GM04503 (cell line): ENCODE measurements at regions not wholly inside any gene's neighbourhood (a gene's known extent, or its start where the extent isn't known, plus 50 kb on each side); places are given as distances from the start of the nearest gene placed in this dataset.
A peak's percentile ranks its signal among the peaks of the same experiment; 100 is the strongest.
"Not testable (repeated sequence)": the region's sequence is repeated elsewhere in the genome, so short reads cannot be mapped to it uniquely, and the experiment has no call there.

Experiments
- DNase-seq: peaks from one replicate; pipeline ENCODE4 v3.0.0-alpha.2; 2012; ENCODE audit warnings: low read depth

DNA sequence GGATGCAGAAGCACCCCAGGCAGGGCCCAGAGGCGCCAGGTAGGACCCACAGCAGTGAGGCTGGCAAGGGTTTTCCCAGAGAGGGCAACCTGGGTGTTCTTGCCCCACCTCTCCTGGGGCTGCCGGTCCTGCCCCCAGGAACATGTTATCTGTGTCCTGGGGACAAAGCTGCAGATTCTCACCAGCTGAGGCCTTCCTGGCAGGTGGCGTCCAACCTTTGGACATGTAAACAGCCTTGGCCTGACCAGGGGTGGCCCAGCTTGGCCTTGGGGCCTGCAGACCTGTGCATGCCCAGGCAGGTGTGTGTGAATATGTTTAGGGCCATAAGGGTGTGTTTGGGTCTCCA is 101.8 kb upstream of the LARP1 start:
- no peak for DNase-seq

- no peak for DNase-seq
These were observed 102.3 kb upstream of the LARP1 start for GRCh38 chr5:154652746-154653417.

DNA sequence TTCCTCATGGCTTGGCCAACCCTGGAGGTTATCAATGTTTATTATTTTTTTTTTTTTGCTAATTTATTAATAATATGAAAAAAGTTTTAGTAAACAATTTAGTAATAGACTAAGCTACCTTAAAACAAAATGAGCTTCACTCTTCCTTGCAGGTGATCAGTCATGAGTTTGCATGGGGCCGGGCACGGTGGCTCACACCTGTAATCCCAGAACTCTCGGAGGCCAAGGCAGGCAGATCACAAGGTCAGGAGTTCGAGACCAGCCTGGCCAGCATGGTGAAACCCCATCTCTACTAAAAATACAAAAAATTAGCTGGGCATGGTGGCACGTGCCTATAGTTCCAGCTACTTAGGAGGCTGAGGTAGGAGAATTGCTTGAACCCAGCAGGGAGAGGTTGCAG is 103.4 kb upstream of the LARP1 start:
- not testable (repeated sequence) for DNase-seq

DNA sequence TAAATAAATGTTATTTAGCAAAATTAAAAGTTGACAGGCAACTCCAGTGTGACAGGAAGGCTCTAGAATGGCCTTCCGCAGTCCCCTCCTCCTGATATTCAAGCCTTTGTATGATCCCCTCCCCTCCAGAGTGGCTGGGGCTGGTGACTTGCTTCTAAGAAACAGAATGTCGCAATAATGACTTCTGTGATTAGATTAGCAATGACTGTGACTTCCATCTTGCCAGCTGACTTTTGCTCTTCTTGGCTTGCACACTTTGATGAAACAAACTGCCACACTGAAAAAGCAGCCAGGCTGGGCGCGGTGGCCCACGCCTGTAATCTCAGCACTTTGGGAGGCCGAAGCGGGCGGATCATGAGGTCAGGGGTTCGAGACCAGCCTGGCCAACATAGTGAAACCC is 106.5 kb upstream of the LARP1 start:
- no peak for DNase-seq

- DNase-seq, result no peak
These were observed 106.9 kb upstream of the LARP1 start for GRCh38 chr5:154648229-154648628.

DNA sequence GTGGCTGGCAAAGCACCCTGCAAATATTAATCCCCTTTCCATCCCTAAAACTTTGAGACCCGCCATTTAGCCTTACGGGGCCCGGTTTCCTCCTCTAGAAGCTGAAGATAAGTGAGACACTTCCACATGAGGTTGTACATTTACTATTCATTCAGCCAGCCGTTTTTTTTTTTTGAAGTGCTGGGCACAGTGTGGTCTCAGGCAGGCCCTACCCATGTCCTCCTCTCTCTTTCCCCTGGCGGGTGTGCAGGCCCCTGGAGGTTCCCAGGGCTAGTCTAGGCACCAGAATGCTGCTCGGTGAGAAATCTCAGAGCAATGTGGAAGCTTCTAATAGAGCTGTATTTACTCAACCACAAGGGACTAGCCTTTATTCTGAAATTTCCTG is 107.4 kb upstream of the LARP1 start:
- DNase-seq, result no peak

DNA sequence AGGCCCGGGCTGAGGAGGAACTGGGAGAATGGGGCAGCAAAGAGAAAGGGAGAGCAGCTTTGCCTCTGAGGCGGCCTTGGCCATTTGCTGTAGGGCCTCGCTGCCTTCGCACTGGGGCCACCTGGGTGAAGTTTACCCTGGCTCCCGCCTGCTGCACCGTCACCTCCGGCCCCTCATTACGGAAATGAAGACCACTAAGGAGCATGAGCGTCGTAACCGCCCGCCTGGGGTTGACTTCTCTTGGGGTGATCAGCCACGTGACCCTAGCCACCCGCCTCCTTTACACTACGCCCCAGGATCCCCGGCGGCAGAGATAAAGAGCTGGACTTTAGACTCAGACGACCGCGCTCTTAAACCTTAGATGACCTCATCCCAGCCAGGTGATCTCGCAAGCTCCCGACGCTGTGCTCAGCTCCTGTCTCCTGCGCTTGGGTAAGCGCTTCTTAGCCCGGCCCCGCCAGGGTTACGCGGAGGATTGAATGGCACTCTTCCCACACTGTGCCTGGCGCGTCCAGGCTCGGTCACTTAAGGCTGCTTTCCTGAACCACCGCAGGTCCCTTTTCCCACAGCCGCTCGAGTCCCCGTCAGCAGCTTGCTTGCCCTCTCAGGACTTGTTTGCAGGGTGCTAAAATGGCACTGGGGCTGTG is 107.9 kb upstream of the LARP1 start:
- no peak for DNase-seq

- no peak for DNase-seq
These were observed 108.4 kb upstream of the LARP1 start for GRCh38 chr5:154646745-154647113.

- no peak for DNase-seq
These were observed 110.3 kb upstream of the LARP1 start for GRCh38 chr5:154644745-154645411.

DNA sequence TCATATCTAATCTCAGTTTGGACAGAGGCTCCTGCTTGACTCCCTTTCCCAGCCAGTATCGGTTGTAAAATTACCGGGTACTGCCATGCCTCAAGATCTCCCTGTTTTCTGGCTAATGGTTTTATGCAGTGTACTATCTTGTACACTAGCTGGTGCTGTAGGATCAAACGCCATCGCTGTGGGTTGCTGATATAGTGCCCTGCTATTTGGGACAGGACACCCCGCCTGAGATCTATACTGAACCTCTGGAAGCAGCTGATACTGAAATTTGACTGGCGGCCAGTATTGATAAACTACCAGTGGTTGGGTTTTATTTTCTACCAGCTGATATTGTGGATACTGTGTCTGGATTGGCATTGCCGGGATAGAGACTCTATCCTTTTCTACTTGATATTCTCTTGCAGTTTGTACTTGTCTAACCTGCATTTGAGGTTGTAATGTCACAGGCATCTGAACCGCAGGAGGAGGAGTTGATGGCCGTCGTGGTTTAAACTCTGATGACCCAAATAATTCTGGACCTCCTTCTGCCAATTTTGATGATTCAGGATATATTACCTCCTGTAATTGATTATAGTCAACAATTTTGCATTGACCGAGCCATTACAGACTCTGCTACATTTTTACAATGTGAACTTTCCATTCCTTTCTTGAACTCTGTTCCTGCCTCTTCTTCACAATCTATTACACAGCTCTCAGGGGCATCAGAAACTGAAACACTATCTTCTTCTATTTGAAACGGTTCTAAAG is 112.5 kb upstream of the LARP1 start:
- no peak for DNase-seq

DNA sequence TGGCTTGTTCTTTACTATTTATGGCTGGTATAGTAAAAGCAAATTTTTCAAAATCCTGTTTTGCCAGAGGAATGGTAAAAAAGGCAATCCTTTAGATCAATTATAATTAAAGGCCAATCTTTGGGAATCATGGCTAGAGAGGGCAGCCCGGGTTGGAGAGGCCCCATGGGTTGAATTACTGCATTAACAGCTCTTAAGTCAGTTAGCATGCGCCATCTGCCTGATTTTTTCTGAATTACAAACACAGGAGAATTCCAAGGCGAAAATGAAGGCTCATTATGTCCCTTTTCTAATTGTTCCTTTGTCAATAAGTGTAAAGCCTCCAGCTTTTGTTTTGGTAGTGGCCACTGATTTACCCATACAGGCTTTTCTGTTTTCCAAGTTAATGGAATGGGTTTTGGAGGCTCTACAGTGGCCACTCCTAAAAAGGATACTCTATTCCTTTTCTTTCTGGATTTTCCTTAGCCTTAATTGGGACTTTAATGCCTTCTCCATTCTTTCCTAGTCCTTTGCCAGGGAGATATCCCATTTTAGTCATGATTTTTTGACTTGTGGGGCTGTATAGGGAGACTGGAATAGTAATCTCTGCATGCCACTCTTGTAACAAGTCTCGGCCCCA is 114.9 kb upstream of the LARP1 start:
- DNase-seq, result not testable (repeated sequence)

- not testable (repeated sequence) for DNase-seq
These were observed 118.4 kb upstream of the LARP1 start for GRCh38 chr5:154636786-154637185.

DNA sequence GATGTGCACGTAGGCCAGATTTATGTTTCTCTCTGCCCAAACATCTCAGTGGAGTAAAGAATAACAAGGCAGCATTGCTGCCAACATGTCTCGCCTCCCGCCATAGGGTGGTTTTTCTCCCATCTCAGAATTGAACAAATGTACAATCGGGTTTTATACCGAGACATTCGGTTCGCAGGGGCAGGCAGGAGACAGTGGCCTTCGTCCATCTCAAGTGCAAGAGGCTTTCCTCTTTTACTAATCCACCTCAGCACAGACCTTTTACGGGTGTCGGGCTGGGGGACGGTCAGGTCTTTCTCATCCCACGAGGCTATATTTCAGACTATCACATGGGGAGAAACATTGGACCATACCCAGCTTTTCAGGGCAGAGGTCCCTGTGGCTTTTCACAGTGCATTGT is 118.9 kb upstream of the LARP1 start:
- not testable (repeated sequence) for DNase-seq

- DNase-seq, result not testable (repeated sequence)
These were observed 121.4 kb upstream of the LARP1 start for GRCh38 chr5:154633744-154634143.

DNA sequence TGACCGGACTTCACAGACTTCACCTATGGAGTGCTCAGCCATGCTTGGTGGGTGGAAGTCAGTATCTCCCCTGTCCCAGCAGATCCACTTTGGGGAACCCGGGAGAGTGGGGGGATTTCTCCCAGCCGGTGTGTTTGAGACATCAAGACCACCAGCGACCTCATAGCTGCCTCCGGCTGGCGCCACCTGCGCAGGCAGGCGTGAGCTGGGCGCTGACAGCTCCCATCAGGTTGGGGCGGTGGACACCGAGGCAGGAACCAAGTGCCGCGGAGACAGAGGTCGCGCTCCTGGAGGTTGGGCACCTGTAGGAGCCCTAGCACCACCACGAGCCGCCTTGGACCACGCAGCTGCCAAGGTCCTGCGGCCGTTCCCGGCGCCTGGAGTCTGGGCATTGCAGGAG is 124.0 kb upstream of the LARP1 start:
- DNase-seq, result no peak

- no peak for DNase-seq
These were observed 124.8 kb upstream of the LARP1 start for GRCh38 chr5:154630410-154630809.

GRCh38 chr5:154628685-154629084 is 126.5 kb upstream of the LARP1 start:
- DNase-seq, result no peak

DNA sequence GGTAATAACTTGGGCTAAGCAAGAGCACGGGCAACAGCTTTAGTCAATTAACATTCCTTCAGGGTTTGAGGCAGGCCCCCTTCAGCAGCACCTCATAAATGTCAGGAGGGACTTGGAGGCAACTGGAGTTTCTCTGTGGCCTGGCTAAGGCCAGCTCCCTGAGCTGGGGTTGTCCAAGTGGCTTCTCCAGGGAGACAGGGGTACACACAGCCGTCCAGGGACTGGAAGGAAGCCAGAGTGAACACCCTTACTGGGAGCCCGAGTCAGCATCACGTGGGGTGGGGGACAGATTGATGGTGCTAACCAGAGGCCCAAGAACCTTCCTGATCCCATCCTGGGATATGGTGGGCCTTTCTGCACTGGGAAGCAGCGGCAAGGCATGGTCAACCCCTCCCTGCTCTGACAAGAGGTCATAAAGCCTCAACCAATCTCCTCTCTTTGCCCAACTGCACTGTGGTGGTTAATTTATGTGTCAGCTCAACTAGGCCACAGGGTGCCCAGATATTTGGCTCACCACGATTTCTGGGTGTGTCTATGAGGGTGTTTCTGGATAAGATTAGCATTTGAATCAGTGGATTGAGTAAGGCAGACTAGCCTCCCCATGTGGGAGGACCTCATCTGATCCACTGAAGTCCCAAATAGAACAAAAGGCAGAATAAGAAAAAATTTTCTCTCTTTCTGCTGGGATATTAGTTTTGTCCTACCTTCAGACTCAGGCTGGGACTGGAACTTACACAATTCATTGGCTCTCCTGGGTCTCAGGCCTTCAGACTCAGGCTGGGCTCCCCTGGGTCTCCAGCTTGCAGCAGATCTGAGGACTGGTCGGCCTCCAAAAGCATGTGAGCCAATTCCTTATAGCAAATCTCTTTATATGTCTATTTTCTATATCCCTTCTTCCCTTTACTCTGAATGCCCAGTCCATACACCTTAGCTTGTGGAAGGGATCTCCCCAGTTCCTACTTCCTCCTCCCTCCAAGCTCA is 127.2 kb upstream of the LARP1 start:
- DNase-seq, result peak; percentile 29

DNA sequence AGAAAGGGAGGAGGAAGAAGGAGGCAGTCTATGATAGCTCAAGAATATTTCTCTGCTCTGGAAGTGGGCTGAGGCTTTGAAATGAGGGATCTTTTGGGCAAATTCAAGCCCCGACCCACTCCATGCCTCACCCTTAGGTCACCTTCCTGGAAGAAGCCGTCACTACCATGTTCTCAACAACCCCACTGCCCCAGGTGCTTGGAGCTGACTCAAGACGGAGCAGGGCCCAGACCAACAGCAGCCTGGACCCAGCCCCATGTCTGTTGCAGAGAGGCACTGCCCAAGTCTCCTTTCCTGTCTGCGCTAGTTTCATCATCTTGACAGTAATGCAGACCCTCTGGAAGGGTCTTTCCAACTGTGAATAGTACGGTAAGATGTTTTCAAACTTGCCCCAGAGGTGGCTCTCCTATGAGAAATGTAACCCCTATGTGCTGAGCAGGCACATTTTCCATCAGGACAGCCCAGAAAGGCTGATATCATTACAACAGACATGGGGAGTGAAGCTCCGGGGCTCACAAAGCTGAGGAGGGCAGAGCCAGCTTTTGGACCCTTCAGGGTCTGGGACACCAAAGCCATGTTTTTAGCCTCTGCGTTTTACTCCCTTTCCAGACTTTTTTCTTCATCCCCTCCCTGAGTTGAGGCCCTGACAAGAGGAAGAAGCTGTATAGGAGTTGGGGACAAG is 128.2 kb upstream of the LARP1 start:
- DNase-seq, result no peak

DNA sequence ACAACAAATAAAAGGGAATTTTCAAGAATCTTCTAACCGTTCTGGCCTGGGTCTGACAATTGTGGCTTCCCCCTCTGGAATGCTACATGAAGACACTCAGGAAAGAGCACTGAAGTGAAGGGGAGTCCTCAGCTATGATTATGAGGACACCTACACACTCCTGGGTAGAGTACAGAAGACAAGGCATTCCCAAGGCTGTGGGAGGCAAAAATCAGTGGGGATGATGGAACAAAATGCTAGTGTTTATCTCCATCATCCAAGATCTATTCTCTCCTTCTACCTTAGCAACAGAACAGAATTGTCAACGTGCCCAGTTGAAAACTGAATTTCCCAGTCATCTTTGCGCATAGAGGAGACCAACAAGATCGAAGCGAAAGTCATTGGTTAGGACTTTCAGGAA is 130.1 kb upstream of the LARP1 start:
- no peak for DNase-seq

GRCh38 chr5:154624341-154624740 is 130.8 kb upstream of the LARP1 start:
- no peak for DNase-seq
